Endodermal cell (in vitro differentiated cells): ENCODE measurements at regions not wholly inside any gene's neighbourhood (a gene's known extent, or its start where the extent isn't known, plus 50 kb on each side); places are given as distances from the start of the nearest gene placed in this dataset.
A peak's percentile ranks its signal among the peaks of the same experiment; 100 is the strongest.
"Not testable (repeated sequence)": the region's sequence is repeated elsewhere in the genome, so short reads cannot be mapped to it uniquely, and the experiment has no call there.

Experiments used
- DNase-seq: peaks from one replicate; pipeline ENCODE4 v3.0.0-alpha.2; 2017
- H3K27ac ChIP-seq: 2 replicates; pipeline ENCODE4 v1.5.1; 2013; ENCODE audit warnings: mild to moderate bottlenecking, low read depth, low read length, moderate library complexity
- H3K27me3 ChIP-seq: 2 replicates; pipeline ENCODE4 v1.6.1; 2013; ENCODE audit warnings: mild to moderate bottlenecking, low read length, moderate library complexity; ENCODE audit not compliant: insufficient read depth, control insufficient read depth, poor library complexity, severe bottlenecking
- H3K36me3 ChIP-seq: 2 replicates; pipeline ENCODE4 v1.7.0; 2013; ENCODE audit warnings: mild to moderate bottlenecking, low read length, moderate library complexity; ENCODE audit not compliant: control insufficient read depth, insufficient read depth
- H3K4me1 ChIP-seq: one replicate; pipeline ENCODE4 v1.7.0; 2013; ENCODE audit warnings: low read length; ENCODE audit not compliant: control insufficient read depth, insufficient read depth
- H3K4me3 ChIP-seq: 2 replicates; pipeline ENCODE4 v1.5.1; 2013; ENCODE audit warnings: mild to moderate bottlenecking, low read length, moderate library complexity
- H3K9ac ChIP-seq: 2 replicates; pipeline ENCODE4 v1.6.1; 2013; ENCODE audit warnings: mild to moderate bottlenecking, low read length, moderate library complexity; ENCODE audit not compliant: poor library complexity, severe bottlenecking; ENCODE audit errors: extremely low read depth
- H3K9me3 ChIP-seq: 2 replicates; pipeline ENCODE4 v1.6.1; 2013; ENCODE audit warnings: mild to moderate bottlenecking, low read length, moderate library complexity; ENCODE audit not compliant: control insufficient read depth
- H3K27ac Mint-ChIP-seq: 2 replicates; pipeline ENCODE4 v1.8.0; 2020; ENCODE audit warnings: mixed read lengths
- H3K27me3 Mint-ChIP-seq: 2 replicates; pipeline ENCODE4 v1.8.0; 2021; ENCODE audit warnings: mild to moderate bottlenecking, mixed read lengths; ENCODE audit not compliant: insufficient read depth
- H3K36me3 Mint-ChIP-seq: 2 replicates; pipeline ENCODE4 v1.8.0; 2020; ENCODE audit warnings: low read depth, mixed read lengths
- H3K4me1 Mint-ChIP-seq: 2 replicates; pipeline ENCODE4 v1.8.0; 2020; ENCODE audit warnings: mixed read lengths
- H3K4me3 Mint-ChIP-seq: 2 replicates; pipeline ENCODE4 v1.8.0; 2020; ENCODE audit warnings: mild to moderate bottlenecking, moderate library complexity, mixed read lengths
- H3K9me3 Mint-ChIP-seq: 2 replicates; pipeline ENCODE4 v1.8.0; 2020; ENCODE audit warnings: mild to moderate bottlenecking, mixed read lengths
- WGBS, 2 experiments: methylation state at CpG; one replicate each; pipeline versions ENCODE4 v1.1.5 to v1.1.7; 2013; ENCODE audit warnings: missing lambda C conversion rate in 2 of 2, mixed read lengths in 1 of 2; ENCODE audit not compliant: insufficient coverage in 1 of 2, insufficient read length in 1 of 2; 5-methylcytosine and 5-hydroxymethylcytosine counted together
- TF ChIP-seq, protein P1 (sequence below): fragments of 200-600 bp; sonication (generic); conservative IDR thresholded peaks from 2 replicates; pipeline ENCODE4 v1.5.0; 2021; ENCODE audit warnings: antibody characterized with exemption, mild to moderate bottlenecking

GRCh38 chr19:37306383-37306963 is 64.4 kb upstream of the ZNF527 start:
- Mint-ChIP-seq H3K4me3 (no peak overlapping the region), H3K27ac (no peak overlapping the region), H3K36me3 (peaks cover 20% of the 10 kb centered on the region), H3K27me3 (peaks cover 3% of the 10 kb centered on the region), H3K9me3 (peaks cover 44% of the 10 kb centered on the region), H3K4me1 (no peaks in the 10 kb centered on the region)
- no peaks in the 10 kb centered on the region for H3K36me3 ChIP-seq
- H3K27ac ChIP-seq, result no peak overlapping the region
- H3K9ac ChIP-seq, result no peak overlapping the region
- 88 to 95% methylated on average over 36 to 41 of the region's 41 CpGs for WGBS, 2 experiments
- no peak overlapping the region for H3K4me3 ChIP-seq
- TF ChIP-seq, protein P1, sequence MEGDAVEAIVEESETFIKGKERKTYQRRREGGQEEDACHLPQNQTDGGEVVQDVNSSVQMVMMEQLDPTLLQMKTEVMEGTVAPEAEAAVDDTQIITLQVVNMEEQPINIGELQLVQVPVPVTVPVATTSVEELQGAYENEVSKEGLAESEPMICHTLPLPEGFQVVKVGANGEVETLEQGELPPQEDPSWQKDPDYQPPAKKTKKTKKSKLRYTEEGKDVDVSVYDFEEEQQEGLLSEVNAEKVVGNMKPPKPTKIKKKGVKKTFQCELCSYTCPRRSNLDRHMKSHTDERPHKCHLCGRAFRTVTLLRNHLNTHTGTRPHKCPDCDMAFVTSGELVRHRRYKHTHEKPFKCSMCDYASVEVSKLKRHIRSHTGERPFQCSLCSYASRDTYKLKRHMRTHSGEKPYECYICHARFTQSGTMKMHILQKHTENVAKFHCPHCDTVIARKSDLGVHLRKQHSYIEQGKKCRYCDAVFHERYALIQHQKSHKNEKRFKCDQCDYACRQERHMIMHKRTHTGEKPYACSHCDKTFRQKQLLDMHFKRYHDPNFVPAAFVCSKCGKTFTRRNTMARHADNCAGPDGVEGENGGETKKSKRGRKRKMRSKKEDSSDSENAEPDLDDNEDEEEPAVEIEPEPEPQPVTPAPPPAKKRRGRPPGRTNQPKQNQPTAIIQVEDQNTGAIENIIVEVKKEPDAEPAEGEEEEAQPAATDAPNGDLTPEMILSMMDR, result no peak
- no peaks in the 10 kb centered on the region for H3K27me3 ChIP-seq
- DNase-seq, result no peak
- no peaks in the 10 kb centered on the region for H3K4me1 ChIP-seq
- peaks cover 33% of the 10 kb centered on the region for H3K9me3 ChIP-seq

- Histone ChIP-seq H3K27me3 (no peaks in the 10 kb centered on the region), H3K4me3 (no peak overlapping the region), H3K36me3 (no peaks in the 10 kb centered on the region), H3K9ac (no peak overlapping the region), H3K9me3 (peaks cover 29% of the 10 kb centered on the region), H3K27ac (no peak overlapping the region), H3K4me1 (no peaks in the 10 kb centered on the region)
- TF ChIP-seq, protein P1, result peak; percentile 80
- Mint-ChIP-seq H3K9me3 (peaks cover 28% of the 10 kb centered on the region), H3K36me3 (peaks cover 15% of the 10 kb centered on the region), H3K27me3 (no peaks in the 10 kb centered on the region), H3K4me3 (no peak overlapping the region), H3K27ac (no peak overlapping the region), H3K4me1 (peaks cover 8% of the 10 kb centered on the region)
- peak; percentile 59 for DNase-seq
- 72 to 83% methylated on average over 4 to 7 of the region's 7 CpGs for WGBS, 2 experiments
Measured at GRCh38 chr19:37309834-37310575, 60.9 kb upstream of the ZNF527 start.

GRCh38 chr19:37312531-37313334 is 58.2 kb upstream of the ZNF527 start:
- Histone ChIP-seq H3K9me3 (peaks cover 13% of the 10 kb centered on the region), H3K27ac (peak overlapping the region; percentile 44), H3K4me3 (peak overlapping the region; percentile 57)
- not testable (repeated sequence) for H3K9ac ChIP-seq, H3K27me3 ChIP-seq, H3K36me3 Mint-ChIP-seq, H3K9me3 Mint-ChIP-seq, H3K4me1 Mint-ChIP-seq, H3K36me3 ChIP-seq, H3K4me1 ChIP-seq, H3K27me3 Mint-ChIP-seq
- WGBS, 2 experiments, result 34 to 47% methylated on average over 10 to 30 of the region's 37 CpGs
- peak; percentile 80 for DNase-seq
- Mint-ChIP-seq H3K4me3 (peak overlapping the region; percentile 55), H3K27ac (peak overlapping the region; percentile 80)
